Gastroesophageal sphincter (tissue), 4 donors: ENCODE measurements at regions not wholly inside any gene's neighbourhood (a gene's known extent, or its start where the extent isn't known, plus 50 kb on each side); places are given as distances from the start of the nearest gene placed in this dataset.

Source experiments
- ATAC-seq: fragments of 150-250 bp; one replicate; pipeline ENCODE4 v1.9.1; 2016; ENCODE audit warnings: mild to moderate bottlenecking, moderate library complexity
- H3K27ac ChIP-seq, 4 donors: fragments of 200-600 bp; sonication (generic) in 3 of 4; 1 replicate in 3 of 4; 2 replicates in 1 of 4; pipeline ENCODE4 v1.5.1; 2016 to 2019
- H3K27me3 ChIP-seq: fragments of 200-600 bp; sonication (generic); one replicate; pipeline ENCODE4 v1.5.1; 2019
- H3K36me3 ChIP-seq, 2 donors: fragments of 200-600 bp; sonication (generic); one replicate each; pipeline ENCODE4 v1.5.1; 2019; ENCODE audit warnings: control low read depth in 1 of 2
- H3K4me1 ChIP-seq, 3 donors: fragments of 200-600 bp; sonication (generic); 1 replicate in 2 of 3; 2 replicates in 1 of 3; pipeline ENCODE4 v1.5.1; 2016 to 2019; ENCODE audit warnings: control low read depth in 2 of 3
- H3K4me3 ChIP-seq, 2 donors: fragments of 200-600 bp; sonication (generic); one replicate each; pipeline ENCODE4 v1.5.1; 2019; ENCODE audit warnings: mild to moderate bottlenecking in 1 of 2, moderate library complexity in 1 of 2
- H3K9me3 ChIP-seq, 3 donors: fragments of 200-600 bp; sonication (generic); one replicate each; pipeline ENCODE4 v1.5.1; 2017 to 2019; ENCODE audit warnings: control low read depth in 2 of 3
- CTCF ChIP-seq, 4 experiments: fragments of 200-600 bp in 2 of 4; fragments of 450-650 bp in 2 of 4; sonication (generic) in 1 of 4; IDR thresholded peaks; one replicate each; pipeline ENCODE4 v1.5.1; 2017 to 2019; ENCODE audit warnings: antibody characterized with exemption in 4 of 4, mild to moderate bottlenecking in 2 of 4, moderate library complexity in 2 of 4
- EP300 ChIP-seq: sonication (generic); formaldehyde crosslinking; IDR thresholded peaks from one replicate; pipeline ENCODE4 v1.6.1; 2017; ENCODE audit warnings: antibody characterized with exemption, mild to moderate bottlenecking
- POLR2A ChIP-seq, 2 donors: fragments of 450-650 bp; IDR thresholded peaks; one replicate each; pipeline ENCODE4 v1.6.1; 2017; ENCODE audit warnings: antibody characterized with exemption in 2 of 2, mild to moderate bottlenecking in 2 of 2, moderate library complexity in 1 of 2
- POLR2AphosphoS5 ChIP-seq: sonication (generic); formaldehyde crosslinking; IDR thresholded peaks from one replicate; pipeline ENCODE4 v1.6.1; 2017; ENCODE audit warnings: antibody characterized with exemption
- WGBS, 2 donors: methylation state at CpG; one replicate each; pipeline ENCODE4 v1.1.5; 2018; ENCODE audit warnings: low coverage in 1 of 2; 5-methylcytosine and 5-hydroxymethylcytosine counted together

GRCh38 chr5:175305251-175305650, 138.7 kb downstream of the DRD1 start:
- Histone ChIP-seq H3K36me3 (no peaks in the 10 kb centered on the region), H3K4me1 (no peaks in the 10 kb centered on the region), H3K27ac (no peak overlapping the region), H3K4me3 (no peak overlapping the region), H3K9me3 (peaks cover 0 to 13% (median 0%) of the 10 kb centered on the region in 3 donors), H3K27me3 (no peaks in the 10 kb centered on the region)
- WGBS, 2 donors, result 36 to 62% methylated on average over 5 of the region's 5 CpGs
- ATAC-seq, result no peak
- TF ChIP-seq CTCF (IDR thresholded peaks at IDR 0.05) (no peak), POLR2A (IDR thresholded peaks at IDR 0.05) (no peak), POLR2AphosphoS5 (no peak), EP300 (no peak)

DNA sequence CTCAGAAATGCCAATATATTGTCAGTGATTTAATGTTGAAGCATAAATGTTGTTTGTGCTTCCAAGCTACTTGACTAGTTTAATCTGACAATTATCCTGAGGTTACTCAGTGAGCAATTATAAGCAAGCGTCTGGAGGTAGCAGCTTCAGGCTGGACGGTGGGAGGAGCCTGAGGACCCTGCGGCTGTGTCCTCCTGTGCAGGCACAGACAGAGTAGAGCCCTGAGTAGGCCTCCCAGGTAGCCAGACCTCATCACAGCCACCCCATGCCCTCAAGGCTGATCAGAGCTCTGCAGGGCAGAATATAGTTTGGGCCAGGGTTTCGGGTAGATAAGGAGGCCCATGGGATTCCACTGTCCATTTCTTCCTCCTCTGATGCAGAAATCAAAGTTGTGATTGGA, 153.6 kb downstream of the DRD1 start:
- Histone ChIP-seq H3K27me3 (no peaks in the 10 kb centered on the region), H3K9me3 (peaks cover 0 to 18% (median 0%) of the 10 kb centered on the region in 3 donors), H3K4me3 (no peak overlapping the region), H3K36me3 (no peaks in the 10 kb centered on the region), H3K4me1 (no peaks in the 10 kb centered on the region), H3K27ac (no peak overlapping the region)
- WGBS, 2 donors, result 69 to 73% methylated on average over 3 of the region's 4 CpGs
- TF ChIP-seq CTCF (IDR thresholded peaks at IDR 0.05) (no peak), POLR2AphosphoS5 (no peak), EP300 (no peak), POLR2A (IDR thresholded peaks at IDR 0.05) (no peak)
- no peak for ATAC-seq

GRCh38 chr5:175288048-175288621, 155.8 kb downstream of the DRD1 start:
- no peaks in the 10 kb centered on the region for H3K36me3 ChIP-seq
- H3K4me3 ChIP-seq, result no peak overlapping the region
- no peaks in the 10 kb centered on the region for H3K27me3 ChIP-seq
- 44 to 60% methylated on average over 2 to 4 of the region's 9 CpGs for WGBS, 2 donors
- H3K9me3 ChIP-seq, result no peaks in the 10 kb centered on the region
- no peak for TF ChIP-seq CTCF (IDR thresholded peaks at IDR 0.05)
- no peak for TF ChIP-seq EP300
- TF ChIP-seq POLR2A (IDR thresholded peaks at IDR 0.05), result no peak
- TF ChIP-seq POLR2AphosphoS5, result no peak
- no peak for ATAC-seq
- no peaks in the 10 kb centered on the region for H3K4me1 ChIP-seq
- no peak overlapping the region for H3K27ac ChIP-seq

- no peaks in the 10 kb centered on the region for H3K9me3 ChIP-seq
- no peaks in the 10 kb centered on the region for H3K4me1 ChIP-seq
- H3K4me3 ChIP-seq, result no peak overlapping the region
- 81 to 88% methylated on average over 8 of the region's 8 CpGs for WGBS, 2 donors
- H3K36me3 ChIP-seq, result no peaks in the 10 kb centered on the region
- no peak for ATAC-seq
- TF ChIP-seq EP300 (no peak), POLR2AphosphoS5 (no peak), CTCF (IDR thresholded peaks at IDR 0.05) (no peak), POLR2A (IDR thresholded peaks at IDR 0.05) (no peak)
- no peak overlapping the region for H3K27ac ChIP-seq
- H3K27me3 ChIP-seq, result no peaks in the 10 kb centered on the region
Measured at GRCh38 chr5:175286981-175287380, 157.0 kb downstream of the DRD1 start.

- no peak for TF ChIP-seq CTCF (IDR thresholded peaks at IDR 0.05)
- TF ChIP-seq POLR2A (IDR thresholded peaks at IDR 0.05), result no peak
- no peak for TF ChIP-seq EP300
- TF ChIP-seq POLR2AphosphoS5, result no peak
- H3K4me1 ChIP-seq, result no peaks in the 10 kb centered on the region
- no peaks in the 10 kb centered on the region for H3K36me3 ChIP-seq
- no peak for ATAC-seq
- H3K4me3 ChIP-seq, result no peak overlapping the region
- H3K27ac ChIP-seq, result no peak overlapping the region
- H3K9me3 ChIP-seq, result no peaks in the 10 kb centered on the region
- H3K27me3 ChIP-seq, result no peaks in the 10 kb centered on the region
Measured at GRCh38 chr5:175285261-175285660, 158.7 kb downstream of the DRD1 start.
